RWPE2 (cell line): ENCODE measurements at regions not wholly inside any gene's neighbourhood (a gene's known extent, or its start where the extent isn't known, plus 50 kb on each side); places are given as distances from the start of the nearest gene placed in this dataset.

Experiments used
- ATAC-seq: fragments of 200-7000 bp; cut with Tn5 transposase; 3 replicates; pipeline ENCODE4 v1.9.1; 2021; ENCODE audit warnings: low read depth
- DNase-seq: peaks from one replicate; pipeline ENCODE4 v3.0.0-alpha.2; 2020; ENCODE audit warnings: low spot score
- H3K27ac ChIP-seq: fragments of 450-650 bp; 2 replicates; pipeline ENCODE4 v1.5.1; 2017; ENCODE audit warnings: mild to moderate bottlenecking; ENCODE audit not compliant: poor library complexity, severe bottlenecking
- H3K27me3 ChIP-seq: fragments of 250-450 bp; sonication (Bioruptor Pico); 2 replicates; pipeline ENCODE4 v1.5.1; 2021; ENCODE audit warnings: mild to moderate bottlenecking, moderate library complexity; ENCODE audit not compliant: insufficient read depth, poor library complexity, severe bottlenecking
- H3K36me3 ChIP-seq: fragments of 250-450 bp; sonication (Bioruptor Pico); 2 replicates; pipeline ENCODE4 v1.5.1; 2020; ENCODE audit warnings: low read depth, mild to moderate bottlenecking, moderate library complexity
- H3K4me1 ChIP-seq: fragments of 250-450 bp; sonication (Bioruptor Pico); 2 replicates; pipeline ENCODE4 v1.5.1; 2021; ENCODE audit warnings: mild to moderate bottlenecking, moderate library complexity; ENCODE audit not compliant: insufficient read depth, poor library complexity, severe bottlenecking
- H3K4me3 ChIP-seq: fragments of 250-450 bp; sonication (Bioruptor Pico); 2 replicates; pipeline ENCODE4 v1.5.1; 2021; ENCODE audit warnings: mild to moderate bottlenecking, moderate library complexity; ENCODE audit not compliant: severe bottlenecking
- H3K9me3 ChIP-seq: fragments of 250-450 bp; sonication (Bioruptor Pico); 2 replicates; pipeline ENCODE4 v1.5.1; 2021; ENCODE audit warnings: mild to moderate bottlenecking, moderate library complexity; ENCODE audit not compliant: severe bottlenecking
- CTCF ChIP-seq: fragments of 450-650 bp; IDR thresholded peaks from one replicate; pipeline ENCODE4 v1.5.1; 2017; ENCODE audit warnings: mild to moderate bottlenecking, moderate library complexity; ENCODE audit not compliant: poor library complexity, severe bottlenecking

DNA sequence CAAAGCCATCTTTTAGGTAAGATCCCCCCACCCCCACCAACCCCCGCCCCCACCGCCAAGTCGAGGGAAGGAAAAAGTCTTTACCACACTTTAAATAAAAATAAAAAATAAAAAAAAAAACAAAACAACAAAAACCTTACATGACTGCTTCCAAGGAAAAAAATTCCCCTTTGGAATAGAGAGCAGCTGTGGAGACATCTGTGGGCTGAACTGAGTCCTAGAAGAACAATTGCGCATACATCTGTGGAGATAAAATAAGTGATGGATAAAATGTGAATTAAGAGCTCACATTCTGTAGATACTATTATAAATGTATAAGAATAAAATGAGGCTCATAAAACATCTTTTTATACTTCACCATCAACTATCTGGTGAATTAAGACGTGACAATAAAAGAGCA, 601.7 kb upstream of the AGTR1 start:
- H3K27me3 ChIP-seq = no peaks in the 10 kb centered on the region
- no peak for ATAC-seq
- H3K27ac ChIP-seq = no peak overlapping the region
- no peaks in the 10 kb centered on the region for H3K9me3 ChIP-seq
- DNase-seq = no peak
- no peaks in the 10 kb centered on the region for H3K36me3 ChIP-seq
- H3K4me3 ChIP-seq = no peak overlapping the region
- TF ChIP-seq CTCF = no peak
- no peaks in the 10 kb centered on the region for H3K4me1 ChIP-seq

GRCh38 chr3:148100476-148100875, 597.2 kb upstream of the AGTR1 start:
- Histone ChIP-seq H3K4me1 (no peaks in the 10 kb centered on the region), H3K27ac (no peak overlapping the region), H3K4me3 (no peak overlapping the region), H3K27me3 (no peaks in the 10 kb centered on the region), H3K36me3 (no peaks in the 10 kb centered on the region), H3K9me3 (no peaks in the 10 kb centered on the region)
- no peak for ATAC-seq
- DNase-seq = no peak
- TF ChIP-seq CTCF = no peak

DNA sequence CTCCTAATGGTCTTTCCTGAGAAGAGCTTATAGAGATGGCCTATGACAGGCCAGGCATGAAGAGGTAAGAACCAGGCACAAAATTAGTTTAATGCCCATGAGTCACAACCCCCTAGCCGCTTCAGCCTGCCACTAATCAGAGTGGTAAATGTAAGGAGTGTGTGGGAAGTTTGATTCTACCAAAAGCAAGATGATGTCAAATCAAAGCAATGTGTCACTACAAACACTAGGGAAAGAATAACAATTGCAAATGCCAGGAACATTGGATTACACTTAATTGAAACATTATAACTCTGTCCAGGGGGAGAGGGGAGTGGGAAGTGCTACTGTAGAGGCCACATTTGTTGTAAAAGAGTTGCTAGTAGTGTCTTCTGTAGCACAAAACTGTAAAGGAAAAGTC, 596.6 kb upstream of the AGTR1 start:
- TF ChIP-seq CTCF = no peak
- Histone ChIP-seq H3K4me3 (no peak overlapping the region), H3K4me1 (no peaks in the 10 kb centered on the region), H3K27me3 (no peaks in the 10 kb centered on the region), H3K9me3 (no peaks in the 10 kb centered on the region), H3K36me3 (no peaks in the 10 kb centered on the region), H3K27ac (no peak overlapping the region)
- DNase-seq (no peak), ATAC-seq (no peak)

GRCh38 chr3:148102156-148102555, 595.5 kb upstream of the AGTR1 start:
- no peaks in the 10 kb centered on the region for H3K36me3 ChIP-seq
- no peak overlapping the region for H3K4me3 ChIP-seq
- no peak for ATAC-seq
- H3K27ac ChIP-seq = no peak overlapping the region
- H3K4me1 ChIP-seq = no peaks in the 10 kb centered on the region
- TF ChIP-seq CTCF = no peak
- H3K27me3 ChIP-seq = no peaks in the 10 kb centered on the region
- no peak for DNase-seq
- H3K9me3 ChIP-seq = no peaks in the 10 kb centered on the region

GRCh38 chr3:148106062-148106461, 591.6 kb upstream of the AGTR1 start:
- TF ChIP-seq CTCF = no peak
- Histone ChIP-seq H3K4me1 (no peaks in the 10 kb centered on the region), H3K9me3 (no peaks in the 10 kb centered on the region), H3K27ac (no peak overlapping the region), H3K4me3 (no peak overlapping the region), H3K36me3 (no peaks in the 10 kb centered on the region), H3K27me3 (no peaks in the 10 kb centered on the region)
- DNase-seq (no peak), ATAC-seq (no peak)
